HCT116 (cell line): ENCODE measurements at regions not wholly inside any gene's neighbourhood (a gene's known extent, or its start where the extent isn't known, plus 50 kb on each side); places are given as distances from the start of the nearest gene placed in this dataset.

ENCODE experiments used
- ATAC-seq: fragments of 200-7000 bp; cut with Tn5 transposase; 2 replicates; pipeline ENCODE4 v1.9.1; 2020; ENCODE audit warnings: mild to moderate bottlenecking, moderate library complexity
- BruUV-seq: library from RNA; stranded (reverse); fragments of 400-500 nt; replicated peaks from 2 replicates; lab custom pipeline; 2021; lab: Mats Ljungman, UMichigan
- CTCF ChIA-PET: fragments of 300-600 bp; sonication (Branson Sonifier 250); formaldehyde crosslinking; loops from one replicate; lab custom pipeline; 2021; ENCODE audit warnings: antibody characterized with exemption; lab: Charles Lee
- POLR2A ChIA-PET: fragments of 300-600, 350-600 bp; sonication (Branson Sonifier 250); formaldehyde crosslinking; loops from one replicate; lab custom pipeline; 2021; ENCODE audit warnings: antibody characterized with exemption; lab: Charles Lee
- RAD21 ChIA-PET, 2 experiments: fragments of 300-600 bp; sonication (Branson Sonifier 250); formaldehyde crosslinking; loops; one replicate each; lab custom pipeline; 2023; ENCODE audit warnings: low total read pairs in 2 of 2; ENCODE audit not compliant: uncharacterized antibody in 2 of 2, unreplicated experiment in 2 of 2, low non-redundant PET in 1 of 2; lab: Charles Lee
- DNase-seq: peaks from one replicate; pipeline ENCODE4 v3.0.0-alpha.2; 2010; ENCODE audit warnings: low read depth, low spot score
- H2AFZ ChIP-seq: fragments of 200-600 bp; shearing (Covaris generic), sonication (generic); 2 replicates; pipeline ENCODE4 v1.6.1; 2017; ENCODE audit warnings: low read depth, mixed run types, mixed read lengths, antibody characterized with exemption, low read length; ENCODE audit not compliant: poor library complexity, severe bottlenecking
- H3K27ac ChIP-seq: 2 replicates; pipeline ENCODE4 v1.5.1; 2012; ENCODE audit warnings: low read depth, low read length
- H3K27me3 ChIP-seq: fragments of 200-600 bp; sonication (generic); 2 replicates; pipeline ENCODE4 v1.6.1; 2016; ENCODE audit warnings: mixed run types, low read length, mixed read lengths; ENCODE audit not compliant: insufficient read depth
- H3K36me3 ChIP-seq, 2 experiments: fragments of 200-500 bp in 1 of 2; fragments of 200-600 bp in 1 of 2; sonication (Bioruptor generic) in 1 of 2; sonication (generic) in 1 of 2; 2 replicates each; pipeline versions ENCODE4 v1.5.1 to v1.6.1; 2014 to 2016; ENCODE audit warnings: low read length in 2 of 2, inconsistent platforms in 1 of 2, mixed read lengths in 1 of 2, mixed run types in 1 of 2; ENCODE audit not compliant: insufficient read depth in 2 of 2, control insufficient read depth in 1 of 2
- H3K4me1 ChIP-seq, 2 experiments: fragments of 200-600 bp in 1 of 2; sonication (generic) in 1 of 2; 2 replicates each; pipeline versions ENCODE4 v1.5.1 to v1.6.1; 2012 to 2017; ENCODE audit warnings: low read length in 2 of 2, inconsistent platforms in 1 of 2, mild to moderate bottlenecking in 1 of 2, mixed read lengths in 1 of 2, mixed run types in 1 of 2, moderate library complexity in 1 of 2; ENCODE audit not compliant: insufficient read depth in 2 of 2, control insufficient read depth in 1 of 2
- H3K4me2 ChIP-seq: fragments of 200-600 bp; sonication (generic); 2 replicates; pipeline ENCODE4 v1.6.1; 2017; ENCODE audit warnings: mixed run types, low read length, mixed read lengths
- H3K4me3 ChIP-seq, 2 experiments: fragments of 200-600 bp in 1 of 2; sonication (generic) in 1 of 2; replicated peaks in 1 of 2; 2 replicates each; pipeline ENCODE4 v1.5.1; 2011 to 2016; ENCODE audit warnings: low read length in 2 of 2, control low read depth in 1 of 2, low read depth in 1 of 2, mild to moderate bottlenecking in 1 of 2, mixed read lengths in 1 of 2, mixed run types in 1 of 2
- H3K79me2 ChIP-seq: fragments of 200-600 bp; sonication (generic); 2 replicates; pipeline ENCODE4 v1.6.1; 2017; ENCODE audit warnings: mild to moderate bottlenecking, mixed run types, low read length, moderate library complexity, mixed read lengths; ENCODE audit not compliant: insufficient read depth
- H3K9ac ChIP-seq: fragments of 200-600 bp; sonication (generic); 2 replicates; pipeline ENCODE4 v1.6.1; 2016; ENCODE audit warnings: low read length, mixed read lengths
- H3K9me2 ChIP-seq: fragments of 200-600 bp; sonication (generic), shearing (Covaris generic); 2 replicates; pipeline ENCODE4 v1.6.1; 2017; ENCODE audit warnings: mixed run types, mild to moderate bottlenecking, moderate library complexity; ENCODE audit not compliant: insufficient read depth
- H3K9me3 ChIP-seq, 2 experiments: fragments of 200-500 bp in 1 of 2; fragments of 200-600 bp in 1 of 2; sonication (Bioruptor generic) in 1 of 2; sonication (generic) in 1 of 2; 2 replicates each; pipeline ENCODE4 v1.6.1; 2014 to 2017; ENCODE audit warnings: low read length in 2 of 2, mixed read lengths in 2 of 2, inconsistent platforms in 1 of 2, low read depth in 1 of 2, mild to moderate bottlenecking in 1 of 2, mixed run types in 1 of 2, moderate library complexity in 1 of 2; ENCODE audit not compliant: control insufficient read depth in 1 of 2, insufficient read depth in 1 of 2
- H4K20me1 ChIP-seq: fragments of 200-600 bp; sonication (generic), shearing (Covaris generic); 2 replicates; pipeline ENCODE4 v1.6.1; 2017; ENCODE audit warnings: mixed run types, mild to moderate bottlenecking, moderate library complexity; ENCODE audit not compliant: insufficient read depth
- CEBPB ChIP-seq: IDR thresholded peaks from 2 replicates; pipeline ENCODE4 v1.6.1; 2012; ENCODE audit warnings: low read depth
- EZH2phosphoT487 ChIP-seq: fragments of 200-600 bp; IDR thresholded peaks from 2 replicates; pipeline ENCODE4 v1.6.1; 2018; ENCODE audit warnings: antibody characterized with exemption, borderline replicate concordance
- SP1 ChIP-seq: IDR thresholded peaks from 2 replicates; pipeline ENCODE4 v1.6.1; 2012; ENCODE audit warnings: low read depth
- YY1 ChIP-seq: IDR thresholded peaks from 2 replicates; pipeline ENCODE4 v1.6.1; 2011; ENCODE audit warnings: low read length, low read depth, moderate library complexity, mild to moderate bottlenecking; ENCODE audit not compliant: insufficient replicate concordance; ENCODE audit errors: extremely low read depth
- intact Hi-C: fragments of 100-400 bp; cut with micrococcal nuclease; formaldehyde crosslinking; loops from 2 replicates; pipeline ENCODE4 v1.10.0; 2022
- TF ChIP-seq, protein P1 (sequence below), 3 experiments: fragments of 200-600 bp in 1 of 3; sonication (generic) in 1 of 3; IDR thresholded peaks in 2 of 3; conservative IDR thresholded peaks in 1 of 3; 2 replicates each; pipeline ENCODE4 v1.5.1; 2012 to 2017; ENCODE audit warnings: low read depth in 2 of 3, low read length in 2 of 3, antibody characterized with exemption in 1 of 3, borderline replicate concordance in 1 of 3, control low read depth in 1 of 3, mild to moderate bottlenecking in 1 of 3, mixed read lengths in 1 of 3, mixed run types in 1 of 3, moderate library complexity in 1 of 3; ENCODE audit not compliant: insufficient read depth in 1 of 3
- TF ChIP-seq, protein P2 (sequence below): IDR thresholded peaks from 2 replicates; pipeline ENCODE4 v1.6.1; 2012

DNA sequence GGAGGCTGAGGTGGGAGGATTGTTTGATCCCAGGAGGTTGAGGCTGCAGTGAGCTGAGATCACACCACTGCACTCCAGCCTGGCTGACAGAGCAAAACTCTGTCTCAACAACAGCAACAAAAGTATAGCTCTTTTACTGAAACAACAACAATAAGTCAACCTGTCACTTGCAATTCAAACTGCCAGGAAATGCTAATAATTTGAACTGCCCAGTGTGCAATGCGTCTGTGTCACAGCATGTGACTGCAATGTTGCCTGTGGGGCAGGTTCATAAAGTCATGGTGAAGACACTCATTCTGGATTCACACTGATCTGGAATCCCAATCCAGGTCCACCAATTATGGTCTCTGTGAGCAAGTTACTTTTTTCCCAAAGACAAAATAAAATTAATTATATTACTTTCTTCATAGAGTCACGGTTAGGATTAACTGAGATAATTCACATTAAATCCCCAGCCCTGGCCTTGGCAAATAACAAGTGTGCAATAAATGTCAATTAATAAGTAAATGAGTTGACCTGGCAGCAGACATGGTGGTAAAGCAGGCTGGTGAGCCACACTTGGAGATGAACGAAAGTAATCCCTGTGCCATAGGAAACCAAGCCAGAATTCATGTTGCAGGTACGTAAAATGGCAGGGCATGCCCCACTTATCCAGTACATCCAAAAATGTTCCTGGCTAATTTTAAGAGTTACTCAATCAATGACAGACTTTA lies 89.1 kb upstream of the CPSF6 start:
- DNase-seq = no peak
- intact Hi-C loops = loop anchor here (10.0 kb wide), 3 partner anchors 135 to 425 kb away; partner anchors contain the start of gene YEATS4
- RAD21 ChIA-PET = interaction anchor here in 1 of 2 experiments (0.6 kb wide), 1 partner anchor 320 kb away, joined by 3 read pairs; the partner anchor contains the start of gene FRS2

More for the DNA sequence above, 89.1 kb upstream of the CPSF6 start:
- Histone ChIP-seq H2AFZ (no peak overlapping the region), H3K27me3 (no peaks in the 10 kb centered on the region), H3K4me3 (no peak overlapping the region), H4K20me1 (no peaks in the 10 kb centered on the region), H3K4me1 (no peaks in the 10 kb centered on the region), H3K79me2 (no peaks in the 10 kb centered on the region), H3K9me2 (no peaks in the 10 kb centered on the region), H3K9me3 (no peaks in the 10 kb centered on the region), H3K9ac (no peak overlapping the region), H3K27ac (no peak overlapping the region), H3K4me2 (no peak overlapping the region), H3K36me3 (no peaks in the 10 kb centered on the region)
- no TSS peak for BruUV-seq
- ChIA-PET POLR2A (no interaction called here), CTCF (no interaction called here)
- no peak for ATAC-seq
- TF ChIP-seq, protein P1, sequence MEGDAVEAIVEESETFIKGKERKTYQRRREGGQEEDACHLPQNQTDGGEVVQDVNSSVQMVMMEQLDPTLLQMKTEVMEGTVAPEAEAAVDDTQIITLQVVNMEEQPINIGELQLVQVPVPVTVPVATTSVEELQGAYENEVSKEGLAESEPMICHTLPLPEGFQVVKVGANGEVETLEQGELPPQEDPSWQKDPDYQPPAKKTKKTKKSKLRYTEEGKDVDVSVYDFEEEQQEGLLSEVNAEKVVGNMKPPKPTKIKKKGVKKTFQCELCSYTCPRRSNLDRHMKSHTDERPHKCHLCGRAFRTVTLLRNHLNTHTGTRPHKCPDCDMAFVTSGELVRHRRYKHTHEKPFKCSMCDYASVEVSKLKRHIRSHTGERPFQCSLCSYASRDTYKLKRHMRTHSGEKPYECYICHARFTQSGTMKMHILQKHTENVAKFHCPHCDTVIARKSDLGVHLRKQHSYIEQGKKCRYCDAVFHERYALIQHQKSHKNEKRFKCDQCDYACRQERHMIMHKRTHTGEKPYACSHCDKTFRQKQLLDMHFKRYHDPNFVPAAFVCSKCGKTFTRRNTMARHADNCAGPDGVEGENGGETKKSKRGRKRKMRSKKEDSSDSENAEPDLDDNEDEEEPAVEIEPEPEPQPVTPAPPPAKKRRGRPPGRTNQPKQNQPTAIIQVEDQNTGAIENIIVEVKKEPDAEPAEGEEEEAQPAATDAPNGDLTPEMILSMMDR (IDR thresholded peaks at IDR 0.05 in 2 of 3, conservative IDR thresholded peaks at IDR 0.05 in 1 of 3; ENCODE audit: borderline replicate concordance in 1 of 3, insufficient read depth in 1 of 3, low read depth in 2 of 3, low read length in 2 of 3) = no peak
- TF ChIP-seq YY1 (no peak), EZH2phosphoT487 (no peak), SP1 (no peak), CEBPB (no peak)
- TF ChIP-seq, protein P2, sequence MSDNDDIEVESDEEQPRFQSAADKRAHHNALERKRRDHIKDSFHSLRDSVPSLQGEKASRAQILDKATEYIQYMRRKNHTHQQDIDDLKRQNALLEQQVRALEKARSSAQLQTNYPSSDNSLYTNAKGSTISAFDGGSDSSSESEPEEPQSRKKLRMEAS = no peak
